ENCODE measurements at regions not wholly inside any gene's neighbourhood (a gene's known extent, or its start where the extent isn't known, plus 50 kb on each side); places are given as distances from the start of the nearest gene placed in this dataset.
"Not testable (repeated sequence)": the region's sequence is repeated elsewhere in the genome, so short reads cannot be mapped to it uniquely, and the experiment has no call there.

DNA sequence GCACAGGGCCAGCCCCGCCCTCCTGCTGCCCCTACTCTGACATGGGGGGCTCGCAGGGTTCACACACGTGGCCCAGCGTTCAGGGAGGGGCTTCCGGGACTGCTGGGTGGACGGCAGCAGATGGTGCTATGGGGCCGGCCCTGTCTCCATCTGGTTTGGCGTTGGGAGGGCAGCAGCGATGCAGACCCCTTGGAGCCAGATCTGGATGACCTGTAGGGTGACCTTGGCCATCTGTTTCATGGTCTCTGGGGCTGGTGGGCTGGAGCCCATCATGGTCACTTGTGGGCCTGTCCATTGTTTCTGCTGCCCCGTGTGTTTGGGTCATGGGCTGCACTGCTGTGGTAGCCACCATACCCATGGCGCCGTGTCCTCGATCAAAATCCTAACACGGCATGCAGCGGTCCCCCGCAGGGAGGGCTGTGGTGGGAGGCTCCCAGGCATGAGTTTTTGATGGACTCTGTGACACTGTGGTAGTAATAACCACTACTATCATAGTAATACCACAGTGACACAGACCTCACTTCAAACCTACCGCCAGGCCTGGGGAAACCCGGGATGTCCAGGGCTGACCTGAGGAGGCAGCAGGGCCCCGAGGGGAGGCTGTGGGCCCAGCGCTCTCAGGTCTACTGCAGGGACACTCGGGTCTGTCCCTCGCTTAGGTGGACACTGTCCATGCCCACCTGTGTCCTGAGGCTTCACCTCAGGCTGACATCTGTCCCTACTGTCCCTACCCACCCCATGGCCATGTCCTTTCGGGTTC, 359.4 kb downstream of the TMEM121 start:
- no peak overlapping the region for H3K4me3 ChIP-seq (ENCODE audit: extremely low read depth, insufficient read depth, low read length, poor library complexity, severe bottlenecking)
- H3K9me3 ChIP-seq (ENCODE audit: control insufficient read depth, low read length) = peaks cover 53% of the 10 kb centered on the region
- no peaks in the 10 kb centered on the region for H3K4me1 ChIP-seq (ENCODE audit: control insufficient read depth, insufficient read depth, low read length, poor library complexity, severe bottlenecking)
- H3K36me3 ChIP-seq (ENCODE audit: control insufficient read depth, insufficient read depth, low read length) = no peaks in the 10 kb centered on the region
- 70 to 71% methylated on average over 18 to 20 of the region's 23 CpGs for WGBS, 2 experiments (ENCODE audit: insufficient coverage in 2 of 2)
- H3K27ac ChIP-seq (ENCODE audit: low read depth, low read length, severe bottlenecking) = no peak overlapping the region

DNA sequence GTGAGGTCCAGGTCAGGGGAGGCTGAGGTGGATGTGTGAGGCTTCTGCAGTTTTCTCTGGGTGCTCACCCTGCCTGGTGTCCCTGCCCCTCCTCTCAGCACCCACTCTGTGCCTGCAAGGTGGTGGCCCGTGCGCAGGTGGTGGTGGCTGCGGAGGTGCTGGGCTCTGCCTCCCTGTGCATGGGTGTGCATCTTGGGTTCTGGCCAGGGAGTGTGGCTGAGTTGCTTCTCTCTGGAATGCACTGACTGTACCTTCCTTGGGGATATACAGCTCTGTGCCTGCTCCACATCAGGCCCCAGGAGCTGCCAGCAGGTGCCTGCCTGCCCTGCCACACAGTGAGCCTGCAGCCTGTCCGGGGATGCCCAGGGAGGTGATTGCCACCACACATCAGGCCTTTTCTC, 360.4 kb downstream of the TMEM121 start:
- H3K4me3 ChIP-seq (ENCODE audit: extremely low read depth, insufficient read depth, low read length, poor library complexity, severe bottlenecking); H3K4me1 ChIP-seq (ENCODE audit: control insufficient read depth, insufficient read depth, low read length, poor library complexity, severe bottlenecking); H3K27ac ChIP-seq (ENCODE audit: low read depth, low read length, severe bottlenecking); H3K36me3 ChIP-seq (ENCODE audit: control insufficient read depth, insufficient read depth, low read length): not testable (repeated sequence)
- peaks cover 44% of the 10 kb centered on the region for H3K9me3 ChIP-seq (ENCODE audit: control insufficient read depth, low read length)
- WGBS, 2 experiments (ENCODE audit: insufficient coverage in 2 of 2) = 86 to 90% methylated on average over 3 of the region's 4 CpGs

DNA sequence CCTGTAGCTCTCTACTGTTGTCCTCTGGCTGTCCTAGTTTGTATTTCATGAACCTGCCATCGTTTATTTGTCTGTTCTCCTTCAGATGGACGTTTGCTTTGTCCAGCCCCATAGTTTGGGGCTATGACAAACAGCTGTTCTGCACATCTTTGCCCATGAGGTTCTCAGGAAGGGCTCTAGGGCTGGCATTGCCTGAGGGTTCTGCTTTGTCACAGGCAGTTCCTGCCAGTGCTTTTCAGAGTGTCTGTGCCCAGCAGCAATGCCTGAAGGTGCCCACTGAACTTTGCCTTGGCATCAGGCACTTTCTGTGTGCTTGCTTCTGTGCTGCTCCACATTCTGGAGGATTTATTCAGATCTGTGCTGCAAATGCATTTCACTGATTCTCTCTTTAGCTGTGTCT, 361.3 kb downstream of the TMEM121 start:
- Histone ChIP-seq H3K4me1 (ENCODE audit: control insufficient read depth, insufficient read depth, low read length, poor library complexity, severe bottlenecking) (no peaks in the 10 kb centered on the region), H3K36me3 (ENCODE audit: control insufficient read depth, insufficient read depth, low read length) (no peaks in the 10 kb centered on the region), H3K27ac (ENCODE audit: low read depth, low read length, severe bottlenecking) (no peak overlapping the region), H3K9me3 (ENCODE audit: control insufficient read depth, low read length) (peaks cover 39% of the 10 kb centered on the region), H3K4me3 (ENCODE audit: extremely low read depth, insufficient read depth, low read length, poor library complexity, severe bottlenecking) (no peak overlapping the region)
- WGBS, 2 experiments (ENCODE audit: insufficient coverage in 2 of 2) = 0 to 3% methylated on average over 2 of the region's 2 CpGs

DNA sequence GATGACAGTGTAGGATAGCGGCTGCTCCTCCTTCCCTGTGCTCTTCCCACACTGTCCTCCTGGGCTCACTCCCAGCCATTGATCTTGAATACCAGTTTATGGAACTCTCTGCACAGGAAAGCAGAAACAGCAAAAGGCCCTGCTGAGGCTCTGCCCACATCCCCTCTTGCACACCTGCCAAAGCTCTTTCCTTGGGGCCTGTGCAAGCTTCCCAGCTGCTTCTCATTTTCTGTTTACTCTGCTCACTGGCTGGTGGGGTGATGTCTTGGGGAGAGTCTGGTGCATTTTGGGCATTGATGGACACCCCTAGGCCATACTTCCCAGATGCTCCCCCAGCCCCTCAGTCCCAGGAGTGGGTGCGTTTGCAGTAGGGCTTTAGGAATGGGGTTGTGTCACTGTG, 361.8 kb downstream of the TMEM121 start:
- H3K4me1 ChIP-seq (ENCODE audit: control insufficient read depth, insufficient read depth, low read length, poor library complexity, severe bottlenecking) = no peaks in the 10 kb centered on the region
- H3K27ac ChIP-seq (ENCODE audit: low read depth, low read length, severe bottlenecking) = no peak overlapping the region
- WGBS, 2 experiments (ENCODE audit: insufficient coverage in 2 of 2) = 83% methylated on average over 1 of the region's 2 CpGs; no CpG with 5 or more reads in 1 of the 2 experiments
- H3K9me3 ChIP-seq (ENCODE audit: control insufficient read depth, low read length) = peaks cover 35% of the 10 kb centered on the region
- no peak overlapping the region for H3K4me3 ChIP-seq (ENCODE audit: extremely low read depth, insufficient read depth, low read length, poor library complexity, severe bottlenecking)
- no peaks in the 10 kb centered on the region for H3K36me3 ChIP-seq (ENCODE audit: control insufficient read depth, insufficient read depth, low read length)

DNA sequence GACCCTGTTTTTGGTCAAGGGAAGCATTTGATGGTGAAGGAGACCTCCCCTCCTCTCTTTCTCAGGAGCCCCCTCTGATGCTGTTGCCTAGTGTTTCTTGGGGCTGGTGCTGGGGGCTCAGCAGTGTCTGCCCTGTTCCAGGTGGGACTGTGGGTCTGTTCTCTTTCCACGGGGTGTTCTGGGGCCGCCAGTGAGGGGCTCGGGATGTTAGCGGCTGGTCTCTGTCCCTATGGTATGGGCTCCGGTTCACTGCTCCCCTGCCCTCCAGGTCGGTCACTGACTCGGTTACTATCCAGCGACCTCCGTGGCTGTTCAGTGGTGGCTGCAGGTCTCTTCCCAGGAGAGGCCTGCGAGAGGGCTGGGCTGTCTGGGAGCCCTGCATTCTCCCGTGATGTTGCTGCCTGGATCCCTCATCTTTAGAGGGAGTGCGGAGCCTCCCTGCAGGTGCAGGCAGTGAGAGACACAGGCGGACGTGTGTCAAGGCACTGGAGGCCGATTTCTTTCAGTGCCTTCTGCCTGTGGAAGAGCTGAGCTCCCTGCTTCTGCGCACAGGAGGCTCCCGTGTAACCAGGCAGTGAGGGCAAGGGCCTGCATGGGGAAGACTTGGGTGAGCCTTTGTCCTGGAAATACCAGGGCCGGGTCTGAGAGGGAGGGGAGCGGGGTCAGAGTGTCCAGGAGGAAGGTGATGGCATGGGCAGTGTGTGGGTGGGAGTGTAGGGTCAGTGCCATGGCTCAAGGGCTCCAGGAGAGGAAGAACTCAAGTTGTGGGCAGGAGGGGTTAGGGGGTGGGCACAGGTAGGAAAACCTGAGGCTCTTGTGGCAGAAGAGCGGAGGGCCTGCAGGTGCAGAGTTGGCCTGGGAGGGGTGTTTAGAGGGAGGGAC, 362.6 kb downstream of the TMEM121 start:
- Histone ChIP-seq H3K4me1 (ENCODE audit: control insufficient read depth, insufficient read depth, low read length, poor library complexity, severe bottlenecking) (no peaks in the 10 kb centered on the region), H3K27ac (ENCODE audit: low read depth, low read length, severe bottlenecking) (no peak overlapping the region), H3K9me3 (ENCODE audit: control insufficient read depth, low read length) (peaks cover 28% of the 10 kb centered on the region), H3K36me3 (ENCODE audit: control insufficient read depth, insufficient read depth, low read length) (no peaks in the 10 kb centered on the region), H3K4me3 (ENCODE audit: extremely low read depth, insufficient read depth, low read length, poor library complexity, severe bottlenecking) (no peak overlapping the region)
- 76 to 78% methylated on average over 14 to 19 of the region's 20 CpGs for WGBS, 2 experiments (ENCODE audit: insufficient coverage in 2 of 2)

DNA sequence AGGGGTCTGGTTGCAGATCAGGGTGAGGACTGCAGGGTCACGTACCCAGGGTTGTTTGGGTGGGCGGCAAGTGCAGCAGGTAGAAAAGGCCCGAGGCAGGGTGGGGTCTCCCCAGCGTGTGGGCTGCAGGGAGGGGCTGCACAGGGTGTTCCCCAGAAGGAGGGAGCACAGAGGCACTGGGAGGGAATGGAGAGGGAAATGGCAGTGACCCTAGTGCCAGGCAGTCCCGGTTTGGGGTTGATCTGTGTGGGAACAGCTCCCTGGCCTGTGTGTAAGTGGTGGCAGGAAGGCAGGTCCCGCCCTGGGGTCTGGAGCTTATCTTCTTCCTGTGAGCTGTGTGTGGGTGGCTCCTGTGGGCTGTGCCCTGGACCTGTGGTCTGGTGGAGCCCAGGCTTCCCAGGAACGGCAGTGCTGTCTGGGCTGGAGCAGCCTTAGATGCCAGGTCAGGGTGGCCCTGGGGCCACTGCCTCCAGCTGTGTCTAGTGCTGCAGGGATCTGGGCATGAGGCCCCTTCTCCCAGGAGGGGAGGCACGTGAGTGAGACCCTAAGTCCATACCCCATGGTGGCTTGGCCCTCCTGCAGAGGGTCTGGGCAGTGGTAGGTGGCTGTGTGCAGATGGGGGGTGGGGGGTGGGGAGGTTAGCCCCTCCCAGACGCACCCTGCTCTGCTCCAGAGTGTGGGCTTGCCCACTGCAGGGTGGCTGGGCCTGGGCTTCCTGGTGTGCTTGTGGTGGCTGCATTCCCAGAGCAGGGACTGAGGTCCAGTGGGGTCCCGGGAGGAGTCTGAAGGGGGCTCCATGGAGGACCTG, 363.5 kb downstream of the TMEM121 start:
- 49 to 59% methylated on average over 5 to 9 of the region's 10 CpGs for WGBS, 2 experiments (ENCODE audit: insufficient coverage in 2 of 2)
- no peak overlapping the region for H3K4me3 ChIP-seq (ENCODE audit: extremely low read depth, insufficient read depth, low read length, poor library complexity, severe bottlenecking)
- no peaks in the 10 kb centered on the region for H3K36me3 ChIP-seq (ENCODE audit: control insufficient read depth, insufficient read depth, low read length)

DNA sequence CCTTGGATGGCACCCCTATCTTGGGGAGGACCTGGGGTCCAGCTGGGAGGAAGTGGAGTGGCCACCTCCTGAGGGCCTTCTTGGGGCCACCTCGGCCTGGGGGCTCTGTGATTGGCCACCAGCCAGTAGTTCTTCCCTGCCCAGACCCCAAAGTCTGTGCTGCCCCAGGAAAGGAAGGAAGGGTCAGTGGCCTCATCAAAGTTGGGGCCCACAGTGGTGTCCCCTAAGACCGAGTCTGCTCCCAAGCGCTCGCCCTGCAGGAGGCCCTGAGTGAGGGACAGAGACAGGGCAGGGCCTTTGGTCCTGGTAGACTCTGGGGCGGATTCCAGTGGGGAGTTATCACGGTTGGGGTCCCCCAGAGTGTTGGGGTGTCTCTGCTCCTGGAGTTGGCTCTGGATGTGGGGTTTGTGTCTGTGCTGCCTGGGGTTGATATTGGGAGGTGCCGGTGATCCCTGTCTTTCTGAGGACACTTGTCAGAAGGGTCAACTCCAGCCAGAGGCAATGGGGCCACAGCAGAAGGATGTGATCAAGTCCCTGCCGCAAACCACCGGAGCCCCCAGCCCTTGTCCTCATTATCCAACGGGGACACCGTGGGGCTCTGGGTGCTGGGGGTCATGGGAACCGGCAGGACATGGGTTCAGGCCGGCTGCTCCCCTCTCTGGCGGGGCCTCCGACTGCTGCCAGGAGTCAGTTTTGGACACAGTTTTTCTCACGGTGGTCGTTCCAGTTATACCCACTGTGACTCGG, 364.3 kb downstream of the TMEM121 start:
- no peaks in the 10 kb centered on the region for H3K4me1 ChIP-seq (ENCODE audit: control insufficient read depth, insufficient read depth, low read length, poor library complexity, severe bottlenecking)

More for the DNA sequence above, 363.5 kb downstream of the TMEM121 start:
- Histone ChIP-seq H3K9me3 (ENCODE audit: control insufficient read depth, low read length) (peaks cover 37% of the 10 kb centered on the region), H3K27ac (ENCODE audit: low read depth, low read length, severe bottlenecking) (no peak overlapping the region), H3K4me1 (ENCODE audit: control insufficient read depth, insufficient read depth, low read length, poor library complexity, severe bottlenecking) (no peaks in the 10 kb centered on the region)

DNA sequence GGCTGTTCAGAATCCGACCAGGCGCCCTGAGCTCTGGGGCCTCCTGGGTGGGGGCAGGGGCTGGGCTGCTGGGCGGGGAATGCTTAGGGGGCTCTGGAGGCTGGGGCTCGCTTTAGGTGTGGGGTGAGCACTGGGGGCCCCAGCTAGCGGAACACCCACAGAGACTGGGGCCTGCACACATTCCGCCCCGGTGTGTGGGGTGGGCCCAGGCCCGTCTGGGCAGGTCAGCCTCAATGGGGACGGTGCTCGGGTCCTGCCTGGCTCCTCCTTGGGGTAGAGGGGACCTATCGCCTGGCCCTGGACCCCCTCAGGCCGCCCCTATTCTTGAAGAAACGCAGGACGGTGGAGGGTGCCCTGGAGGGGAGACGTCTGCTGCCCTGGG, 364.8 kb downstream of the TMEM121 start:
- Histone ChIP-seq H3K4me1 (ENCODE audit: control insufficient read depth, insufficient read depth, low read length, poor library complexity, severe bottlenecking) (no peaks in the 10 kb centered on the region), H3K27ac (ENCODE audit: low read depth, low read length, severe bottlenecking) (no peak overlapping the region), H3K36me3 (ENCODE audit: control insufficient read depth, insufficient read depth, low read length) (no peaks in the 10 kb centered on the region), H3K9me3 (ENCODE audit: control insufficient read depth, low read length) (peaks cover 37% of the 10 kb centered on the region), H3K4me3 (ENCODE audit: extremely low read depth, insufficient read depth, low read length, poor library complexity, severe bottlenecking) (no peak overlapping the region)
- 76 to 85% methylated on average over 11 to 14 of the region's 15 CpGs for WGBS, 2 experiments (ENCODE audit: insufficient coverage in 2 of 2)

More for the DNA sequence above, 364.3 kb downstream of the TMEM121 start:
- Histone ChIP-seq H3K4me3 (ENCODE audit: extremely low read depth, insufficient read depth, low read length, poor library complexity, severe bottlenecking) (no peak overlapping the region), H3K27ac (ENCODE audit: low read depth, low read length, severe bottlenecking) (no peak overlapping the region), H3K36me3 (ENCODE audit: control insufficient read depth, insufficient read depth, low read length) (no peaks in the 10 kb centered on the region), H3K9me3 (ENCODE audit: control insufficient read depth, low read length) (peaks cover 39% of the 10 kb centered on the region)
- 80 to 83% methylated on average over 16 to 17 of the region's 18 CpGs for WGBS, 2 experiments (ENCODE audit: insufficient coverage in 2 of 2)

DNA sequence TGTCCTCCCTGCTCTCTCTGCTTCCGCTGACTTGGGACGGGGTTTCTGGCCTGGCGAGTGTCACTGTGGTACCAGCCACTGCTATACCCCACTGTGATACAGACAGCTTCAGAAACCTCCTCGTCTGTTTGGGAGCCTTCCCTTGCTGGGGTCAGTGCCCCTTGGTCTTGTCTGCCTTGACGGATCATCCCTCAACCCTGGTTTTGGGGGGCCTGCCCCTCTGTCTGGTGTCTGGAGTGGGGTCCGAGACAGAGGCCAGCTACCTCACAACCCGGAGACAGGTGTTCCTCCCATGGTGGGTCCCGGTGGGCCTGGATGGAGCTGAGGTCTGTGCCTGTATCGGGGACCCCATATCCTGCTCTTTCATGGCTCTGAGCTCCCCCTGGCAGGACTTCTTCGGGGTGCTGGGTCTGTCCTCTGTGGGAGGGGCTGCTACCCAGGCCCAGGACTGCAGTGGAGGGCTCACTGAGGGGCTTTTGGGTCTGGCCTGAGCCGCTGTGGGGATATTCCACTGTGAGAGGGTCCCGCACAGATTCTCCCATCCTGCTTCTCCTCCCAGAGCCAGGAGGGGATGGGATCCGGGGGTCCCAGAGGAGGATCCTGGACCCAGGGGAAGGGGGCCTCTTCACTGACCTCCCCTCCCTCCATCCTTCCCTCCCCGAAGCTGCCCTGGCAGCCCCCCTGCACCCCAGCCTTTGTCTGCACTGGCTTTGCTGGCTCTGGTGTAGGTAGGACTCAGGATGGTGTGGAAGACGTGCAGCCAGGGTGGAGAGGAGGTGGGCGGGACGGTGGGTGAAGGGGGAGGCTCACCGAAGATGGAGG, 365.5 kb downstream of the TMEM121 start:
- Histone ChIP-seq H3K36me3 (ENCODE audit: control insufficient read depth, insufficient read depth, low read length) (no peaks in the 10 kb centered on the region), H3K27ac (ENCODE audit: low read depth, low read length, severe bottlenecking) (no peak overlapping the region), H3K9me3 (ENCODE audit: control insufficient read depth, low read length) (peaks cover 37% of the 10 kb centered on the region), H3K4me1 (ENCODE audit: control insufficient read depth, insufficient read depth, low read length, poor library complexity, severe bottlenecking) (no peaks in the 10 kb centered on the region), H3K4me3 (ENCODE audit: extremely low read depth, insufficient read depth, low read length, poor library complexity, severe bottlenecking) (no peak overlapping the region)
- 75 to 80% methylated on average over 8 to 12 of the region's 18 CpGs for WGBS, 2 experiments (ENCODE audit: insufficient coverage in 2 of 2)
